Testis (tissue), 2 donors: ENCODE measurements at regions not wholly inside any gene's neighbourhood (a gene's known extent, or its start where the extent isn't known, plus 50 kb on each side); places are given as distances from the start of the nearest gene placed in this dataset.
"Not testable (repeated sequence)": the region's sequence is repeated elsewhere in the genome, so short reads cannot be mapped to it uniquely, and the experiment has no call there.

Experiments used
- POLR2A ChIP-seq: fragments of 450-650 bp; IDR thresholded peaks from one replicate; pipeline ENCODE4 v1.6.1; 2017; ENCODE audit warnings: antibody characterized with exemption, mild to moderate bottlenecking, moderate library complexity
- TF ChIP-seq, protein P1 (sequence below), 3 experiments: fragments of 450-650 bp in 2 of 3; fragments of 200-600 bp in 1 of 3; sonication (generic) in 1 of 3; IDR thresholded peaks; one replicate each; pipeline ENCODE4 v1.5.1; 2016 to 2019; ENCODE audit warnings: antibody characterized with exemption in 3 of 3, mild to moderate bottlenecking in 2 of 3, moderate library complexity in 1 of 3

DNA sequence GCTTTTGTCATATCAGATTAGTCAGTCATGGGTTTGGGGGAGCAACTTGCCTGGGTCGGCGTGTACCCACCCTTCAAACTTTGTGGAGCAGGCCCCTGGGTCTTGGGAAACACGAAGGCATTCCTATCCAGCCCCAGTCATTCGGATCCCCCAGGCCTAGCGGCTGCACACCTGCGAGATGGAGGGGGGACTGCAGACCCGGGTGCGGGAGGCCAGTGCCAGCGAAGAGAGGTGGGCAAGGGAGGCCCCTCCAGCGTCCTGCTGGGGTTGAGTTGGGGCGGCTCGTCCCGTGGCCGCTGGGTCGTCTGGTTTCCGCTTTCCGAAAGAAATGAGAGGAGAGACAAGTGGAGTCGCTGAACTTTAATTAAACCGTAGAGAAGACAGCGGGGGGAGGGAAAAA lies 112.2 kb upstream of the FOXD4L5 start:
- TF ChIP-seq, protein P1, sequence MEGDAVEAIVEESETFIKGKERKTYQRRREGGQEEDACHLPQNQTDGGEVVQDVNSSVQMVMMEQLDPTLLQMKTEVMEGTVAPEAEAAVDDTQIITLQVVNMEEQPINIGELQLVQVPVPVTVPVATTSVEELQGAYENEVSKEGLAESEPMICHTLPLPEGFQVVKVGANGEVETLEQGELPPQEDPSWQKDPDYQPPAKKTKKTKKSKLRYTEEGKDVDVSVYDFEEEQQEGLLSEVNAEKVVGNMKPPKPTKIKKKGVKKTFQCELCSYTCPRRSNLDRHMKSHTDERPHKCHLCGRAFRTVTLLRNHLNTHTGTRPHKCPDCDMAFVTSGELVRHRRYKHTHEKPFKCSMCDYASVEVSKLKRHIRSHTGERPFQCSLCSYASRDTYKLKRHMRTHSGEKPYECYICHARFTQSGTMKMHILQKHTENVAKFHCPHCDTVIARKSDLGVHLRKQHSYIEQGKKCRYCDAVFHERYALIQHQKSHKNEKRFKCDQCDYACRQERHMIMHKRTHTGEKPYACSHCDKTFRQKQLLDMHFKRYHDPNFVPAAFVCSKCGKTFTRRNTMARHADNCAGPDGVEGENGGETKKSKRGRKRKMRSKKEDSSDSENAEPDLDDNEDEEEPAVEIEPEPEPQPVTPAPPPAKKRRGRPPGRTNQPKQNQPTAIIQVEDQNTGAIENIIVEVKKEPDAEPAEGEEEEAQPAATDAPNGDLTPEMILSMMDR (IDR thresholded peaks at IDR 0.05), result not testable (repeated sequence)
- TF ChIP-seq POLR2A, result not testable (repeated sequence)
